Esophagus muscularis mucosa (tissue), 4 donors: ENCODE measurements at regions not wholly inside any gene's neighbourhood (a gene's known extent, or its start where the extent isn't known, plus 50 kb on each side); places are given as distances from the start of the nearest gene placed in this dataset.

Experiments used
- CTCF ChIP-seq, 3 experiments: fragments of 200-600 bp in 2 of 3; fragments of 450-650 bp in 1 of 3; sonication (generic) in 2 of 3; IDR thresholded peaks; one replicate each; pipeline ENCODE4 v1.5.1; 2017 to 2019; ENCODE audit warnings: antibody characterized with exemption in 3 of 3, mild to moderate bottlenecking in 2 of 3, moderate library complexity in 1 of 3
- EP300 ChIP-seq: sonication (generic); formaldehyde crosslinking; IDR thresholded peaks from one replicate; pipeline ENCODE4 v1.6.1; 2017; ENCODE audit warnings: antibody characterized with exemption
- POLR2A ChIP-seq: fragments of 450-650 bp; IDR thresholded peaks from one replicate; pipeline ENCODE4 v1.6.1; 2017; ENCODE audit warnings: antibody characterized with exemption, moderate library complexity, mild to moderate bottlenecking, low read depth

DNA sequence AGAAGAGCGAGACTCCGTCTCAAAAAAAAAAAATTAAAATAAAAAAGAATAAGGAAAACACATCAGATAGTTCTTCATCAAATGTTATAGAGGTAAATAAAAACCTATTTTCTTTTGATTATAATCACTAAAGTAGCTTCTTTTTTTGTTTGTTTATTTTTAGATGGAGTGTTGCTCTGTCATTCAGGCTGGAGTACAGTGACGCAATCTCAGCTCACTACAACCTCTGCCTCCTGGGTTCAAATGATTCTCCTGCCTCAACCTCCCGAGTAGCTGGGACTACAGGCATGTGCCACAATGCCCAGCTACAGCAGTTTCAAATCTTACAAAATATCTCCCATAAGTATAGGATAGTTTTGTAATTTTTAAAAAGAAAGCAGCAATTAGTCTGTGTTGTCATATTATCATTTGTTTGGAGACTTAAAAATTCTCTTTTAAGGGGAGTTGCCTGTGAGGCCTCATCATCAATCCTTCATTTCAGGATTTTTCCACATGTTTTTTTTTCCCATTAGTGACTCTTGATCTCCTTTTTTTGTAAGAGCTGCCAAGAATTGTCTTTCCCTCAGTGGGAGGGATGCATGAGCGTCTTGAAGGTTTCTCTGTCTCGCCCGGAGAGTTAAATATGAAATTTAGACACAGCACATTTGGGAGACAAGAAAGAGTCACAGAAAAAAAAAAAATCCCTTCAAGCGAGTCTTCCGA lies 275.9 kb downstream of the CDCA7 start:
- TF ChIP-seq CTCF (IDR thresholded peaks at IDR 0.05) (no peak), POLR2A (no peak), EP300 (no peak)
